GM21825 (cell line): ENCODE measurements at regions not wholly inside any gene's neighbourhood (a gene's known extent, or its start where the extent isn't known, plus 50 kb on each side); places are given as distances from the start of the nearest gene placed in this dataset.
"Not testable (repeated sequence)": the region's sequence is repeated elsewhere in the genome, so short reads cannot be mapped to it uniquely, and the experiment has no call there.

Source experiments
- ATAC-seq: cut with Tn5 transposase; IDR thresholded peaks from one replicate; pipeline ENCODE4 v1.9.1; 2021; ENCODE audit warnings: mild to moderate bottlenecking, moderate library complexity; ENCODE audit not compliant: unreplicated experiment

DNA sequence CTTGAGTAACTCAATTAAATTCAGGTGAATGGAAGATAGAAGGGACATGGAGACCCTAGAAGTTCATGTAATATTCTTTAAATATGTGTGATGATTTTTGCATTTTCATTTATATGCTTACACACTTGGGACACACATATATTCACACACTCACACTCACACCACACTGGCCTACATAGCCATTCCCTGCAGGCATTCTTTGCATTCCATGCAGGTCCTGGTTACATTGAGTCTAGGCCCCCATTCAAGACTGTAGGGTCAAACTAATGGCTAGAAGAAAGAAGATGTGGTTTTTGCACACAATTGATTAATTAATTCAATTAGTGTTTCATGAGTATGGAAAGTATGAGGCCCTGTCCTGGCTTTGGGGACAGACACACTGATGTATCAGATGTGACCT is 249.4 kb downstream of the HNMT start:
- ATAC-seq: no peak

DNA sequence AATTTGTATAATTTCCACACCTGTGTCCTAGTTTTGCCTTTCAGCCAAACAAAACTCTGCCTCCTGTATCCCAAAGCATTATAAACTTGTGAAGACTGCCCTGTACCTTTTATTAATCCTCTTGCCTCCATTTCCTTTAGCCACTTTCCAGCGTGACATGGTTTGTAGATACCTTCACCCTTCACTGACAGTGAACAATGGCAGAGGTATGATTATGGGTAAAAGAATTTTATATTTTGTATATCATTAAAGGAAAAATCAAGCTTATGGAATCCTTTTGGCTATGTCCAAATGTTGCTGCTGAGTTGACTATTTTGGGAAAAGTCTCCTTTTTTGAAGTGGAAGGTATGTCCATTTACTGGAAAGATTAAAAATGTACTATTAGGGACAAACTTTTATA is 251.7 kb downstream of the HNMT start:
- ATAC-seq: no peak

DNA sequence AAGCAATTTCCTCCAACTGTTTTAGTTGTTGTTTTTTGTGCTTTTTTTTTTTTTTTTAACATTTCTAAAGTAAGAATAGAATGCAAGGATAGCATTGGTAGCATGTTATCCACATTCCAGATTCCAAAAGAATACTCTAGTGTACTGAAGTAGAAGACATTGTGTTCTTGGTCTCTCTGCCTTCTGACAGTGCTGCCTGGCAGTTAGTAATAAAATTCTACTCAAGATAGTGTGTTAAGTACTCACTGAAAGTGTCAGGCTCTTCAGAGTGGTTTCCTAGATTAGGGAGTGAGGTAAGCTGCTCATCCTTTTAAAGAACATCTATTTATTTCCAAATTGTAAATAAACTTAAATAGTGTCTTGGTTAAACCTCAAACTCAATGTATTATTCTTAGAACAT is 253.7 kb downstream of the HNMT start:
- no peak for ATAC-seq

DNA sequence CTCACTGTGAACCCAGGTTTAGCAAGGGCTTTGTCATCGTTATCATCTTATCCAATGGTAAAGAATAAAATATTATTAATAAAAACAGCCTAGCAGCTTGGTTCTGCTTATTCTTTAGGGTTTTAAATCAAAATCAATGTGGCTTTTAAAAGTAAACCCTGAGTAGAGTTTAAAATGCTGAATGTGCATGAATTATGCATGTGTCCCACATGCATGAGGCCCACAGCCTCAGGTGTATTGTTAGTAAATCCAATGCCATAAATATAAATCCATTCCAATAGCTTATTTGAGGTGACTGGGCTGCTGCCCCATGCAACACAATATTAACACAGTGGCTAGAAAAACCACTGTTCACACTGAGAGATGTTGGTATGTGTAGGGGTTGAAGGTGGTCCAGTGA is 254.1 kb downstream of the HNMT start:
- ATAC-seq: no peak

DNA sequence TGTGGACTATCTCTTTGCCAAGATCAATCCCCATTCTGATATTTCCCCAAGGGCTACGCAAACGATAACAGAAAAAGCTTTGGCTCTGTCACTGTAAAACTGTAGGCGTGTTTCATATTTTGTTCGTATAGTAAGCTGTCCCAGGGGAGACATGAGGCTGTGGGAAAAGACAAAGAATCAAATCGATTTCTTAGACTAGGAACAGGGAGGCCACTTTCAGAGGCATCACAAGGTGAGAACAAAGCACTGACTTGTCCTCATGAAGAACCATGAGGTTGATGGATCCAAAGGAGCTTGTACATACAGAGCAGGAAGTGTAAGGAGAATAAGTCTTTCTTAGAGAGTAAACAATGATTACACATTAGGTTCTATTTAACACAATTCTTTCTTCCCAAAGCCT is 255.7 kb downstream of the HNMT start:
- ATAC-seq: no peak

DNA sequence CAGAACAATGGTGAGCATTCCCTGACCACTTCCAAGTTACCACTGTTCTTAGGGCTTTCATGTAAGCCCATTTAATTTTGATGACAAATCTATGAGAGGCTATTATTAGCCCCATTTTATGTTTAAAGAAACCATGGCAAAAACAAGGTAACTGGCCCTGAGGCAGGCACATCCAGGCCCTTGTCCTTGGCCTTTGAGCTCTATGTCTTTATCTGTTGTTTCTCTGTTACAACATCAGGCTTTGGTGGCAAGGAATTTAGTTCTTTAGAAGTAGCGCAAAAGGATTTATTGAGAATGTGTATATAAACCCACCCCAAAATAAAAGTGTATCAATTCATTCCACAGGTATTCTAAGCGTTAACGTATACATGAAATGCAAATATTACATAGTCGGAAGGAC is 257.1 kb downstream of the HNMT start:
- ATAC-seq: no peak

DNA sequence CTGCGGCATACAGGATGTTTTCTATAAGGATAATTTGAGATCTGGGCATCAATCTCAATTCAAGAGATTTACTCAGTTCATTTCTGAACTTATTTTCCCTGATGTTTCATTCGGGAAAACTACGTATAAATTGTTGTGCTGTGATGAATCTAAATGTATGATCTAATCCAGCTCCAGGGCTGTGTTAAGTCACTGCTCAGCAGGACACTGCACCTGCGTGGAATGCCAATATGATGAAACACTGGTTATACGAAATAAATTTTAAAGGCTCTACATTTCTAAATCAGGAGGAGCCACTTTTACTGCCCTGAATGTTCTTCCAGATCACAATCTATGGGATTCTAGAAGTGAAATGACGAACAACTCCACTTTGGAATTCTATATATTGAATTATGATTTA is 259.0 kb downstream of the HNMT start:
- no peak for ATAC-seq

DNA sequence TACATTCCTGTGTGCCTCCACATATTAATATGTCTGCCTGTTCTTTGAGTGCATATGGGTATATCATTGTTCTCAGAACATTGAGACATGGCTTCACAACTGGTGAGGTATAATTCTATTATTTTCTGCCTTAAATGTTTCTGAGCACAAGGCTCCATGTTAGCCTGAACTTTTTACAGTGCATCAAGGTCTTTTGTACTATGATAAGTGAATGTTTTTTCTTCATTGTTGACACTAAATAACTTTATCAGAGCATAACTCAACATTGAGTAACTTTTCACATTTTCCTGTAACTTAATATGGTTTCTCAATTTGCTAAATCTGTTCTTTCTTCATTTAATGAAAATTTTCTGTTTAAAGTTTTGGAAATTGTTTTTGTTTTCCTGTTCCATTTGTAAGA is 262.9 kb downstream of the HNMT start:
- no peak for ATAC-seq

DNA sequence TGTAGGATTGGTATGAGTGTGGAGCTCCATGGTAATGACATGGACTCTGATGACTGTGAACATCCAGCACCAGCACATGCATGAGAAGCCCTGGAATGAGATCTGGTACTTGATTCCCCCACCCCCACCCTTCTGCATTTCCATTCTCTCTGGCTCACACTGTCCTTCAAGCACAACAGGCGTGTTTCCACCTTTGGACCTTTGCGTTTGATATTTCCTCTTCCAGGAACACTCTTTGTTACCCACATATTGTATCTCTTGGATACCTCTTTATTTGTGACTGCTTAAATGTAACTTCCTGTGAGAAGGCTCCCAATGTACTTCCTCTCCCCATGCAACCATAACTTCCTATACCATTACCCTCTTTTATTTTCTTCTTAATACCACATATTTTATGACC is 263.8 kb downstream of the HNMT start:
- no peak for ATAC-seq

DNA sequence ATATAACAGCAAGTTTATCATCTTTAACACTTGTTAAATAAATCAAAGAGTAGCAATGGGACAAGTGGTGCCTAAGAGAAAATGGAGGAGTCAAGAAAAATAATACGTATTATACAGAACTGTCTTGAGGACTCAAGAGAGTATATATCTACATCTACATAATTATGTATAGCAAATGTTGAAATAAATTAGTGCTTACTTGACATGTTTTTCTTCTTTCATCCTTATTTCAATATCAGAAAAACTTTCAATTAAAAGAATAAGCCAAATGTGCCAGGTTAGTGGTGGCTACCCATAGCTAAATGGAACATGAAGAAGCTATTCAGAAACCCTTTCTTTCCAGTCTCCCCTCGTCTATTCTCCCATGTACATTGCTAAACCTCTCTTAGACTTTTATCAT is 267.3 kb upstream of the SPOPL start:
- no peak for ATAC-seq

DNA sequence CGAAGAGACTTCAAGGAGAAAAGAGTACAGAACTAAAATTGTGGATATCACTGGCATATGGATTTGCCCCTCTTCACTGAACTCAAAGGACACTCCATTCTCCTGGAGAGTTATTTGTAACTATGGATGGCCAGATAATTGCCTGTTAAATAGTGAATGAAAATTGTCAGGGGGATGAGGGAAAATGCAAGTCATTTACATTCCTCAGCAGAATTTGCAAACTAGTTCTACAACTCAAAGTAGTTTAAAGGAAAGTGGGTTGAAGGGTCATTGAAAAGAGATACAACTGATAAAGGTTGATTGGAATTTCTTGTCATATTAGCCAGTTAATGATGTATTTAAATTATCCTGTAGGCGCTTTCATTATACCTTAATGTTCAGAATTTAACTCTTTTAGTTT is 266.5 kb upstream of the SPOPL start:
- ATAC-seq: no peak

DNA sequence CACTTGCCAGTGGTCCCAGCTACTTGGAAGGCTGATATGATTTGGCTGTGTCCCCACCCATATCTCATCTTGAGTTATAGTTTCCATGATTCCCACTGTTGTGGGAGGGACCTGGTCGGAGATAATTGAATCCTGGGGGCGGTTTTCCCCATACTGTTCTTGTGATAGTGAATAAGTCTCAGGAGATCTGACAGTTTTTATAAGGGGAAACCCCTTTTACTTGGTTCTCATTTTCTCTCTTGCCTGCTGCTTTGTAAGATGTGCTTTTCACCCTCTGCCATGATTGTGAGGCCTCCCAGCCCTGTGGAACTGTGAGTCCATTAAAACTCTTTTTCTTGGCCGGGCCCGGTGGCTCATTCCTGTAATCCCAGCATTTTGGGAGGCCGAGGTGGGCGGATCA is 265.4 kb upstream of the SPOPL start:
- no peak for ATAC-seq

DNA sequence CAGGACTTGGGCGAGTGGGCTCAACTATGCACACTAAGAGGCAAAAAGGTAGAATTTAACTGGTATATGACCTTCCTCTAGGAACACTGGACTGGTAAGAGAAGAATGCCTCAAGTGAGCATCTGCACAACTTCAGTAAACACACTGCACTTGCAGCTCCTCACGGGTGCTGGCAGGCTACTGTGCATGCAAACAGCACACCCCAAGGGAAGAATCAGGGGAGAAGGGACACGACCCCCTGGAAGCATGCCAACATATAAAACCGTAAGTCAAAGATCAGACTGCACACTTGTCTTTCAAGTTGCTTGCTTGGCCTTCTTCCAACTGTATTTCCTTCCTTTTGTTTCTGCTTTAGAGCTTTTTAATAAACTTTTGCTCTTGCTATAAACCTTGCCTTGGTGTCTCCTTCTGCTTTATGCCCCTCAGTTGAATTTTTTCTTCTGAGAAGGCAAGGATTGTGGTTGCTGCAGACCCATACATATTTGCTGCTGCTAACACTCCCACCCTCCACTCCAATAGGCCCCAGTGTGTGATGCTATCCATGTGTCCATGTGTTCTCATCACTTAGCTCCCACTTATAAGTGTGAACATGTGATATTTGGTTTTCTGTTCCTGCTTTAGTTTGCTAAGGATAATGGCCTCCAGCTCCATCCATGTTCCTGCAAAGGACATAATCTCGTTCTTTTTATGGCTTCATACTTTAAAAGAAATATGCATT is 263.7 kb upstream of the SPOPL start:
- ATAC-seq: no peak

DNA sequence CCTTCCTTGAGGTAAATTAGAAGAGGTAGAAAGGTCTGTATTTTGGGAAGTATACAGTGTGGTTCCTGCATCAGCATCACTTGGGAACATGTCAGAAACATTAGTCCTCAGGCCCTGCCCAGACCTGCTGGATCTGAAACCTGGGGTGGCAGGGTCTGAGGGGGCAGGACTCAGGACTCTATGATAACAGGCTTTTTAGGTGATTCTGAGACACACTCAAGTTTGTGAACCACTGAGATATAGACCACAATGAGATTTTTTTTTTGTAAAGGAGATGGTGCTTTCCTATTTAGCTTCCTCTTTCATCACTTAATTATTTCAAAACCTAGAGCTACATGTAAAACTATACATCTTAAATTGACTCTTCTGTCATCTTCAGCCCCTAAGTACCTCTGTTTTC is 262.7 kb upstream of the SPOPL start:
- no peak for ATAC-seq

DNA sequence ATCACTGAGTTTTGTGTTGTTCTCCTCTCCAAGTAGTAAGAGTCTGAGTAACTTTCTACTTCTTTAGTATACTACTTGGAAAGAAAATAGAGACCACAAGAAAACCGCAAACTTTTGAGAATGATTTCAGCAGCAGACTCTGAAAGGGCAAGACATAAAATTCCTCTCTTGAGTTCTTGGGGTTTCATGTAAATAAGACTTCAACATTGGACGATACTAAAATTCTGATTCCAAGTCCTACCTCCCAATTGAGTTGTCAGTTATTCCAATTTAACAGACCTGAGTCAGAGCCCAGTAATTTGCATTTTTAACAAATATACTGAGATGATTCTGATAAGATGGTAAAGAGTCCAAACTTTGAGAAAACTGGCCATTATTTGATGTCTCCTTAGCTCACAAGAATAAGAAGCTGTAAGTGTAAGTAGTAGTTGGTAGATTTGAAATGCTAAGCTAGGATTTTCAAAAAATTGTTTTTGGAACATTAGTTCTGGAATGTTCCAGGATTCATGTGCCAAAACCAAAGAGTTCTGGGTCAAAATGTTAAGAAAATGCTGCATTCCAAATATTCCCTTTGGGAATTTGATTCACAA is 261.6 kb upstream of the SPOPL start:
- ATAC-seq: no peak

DNA sequence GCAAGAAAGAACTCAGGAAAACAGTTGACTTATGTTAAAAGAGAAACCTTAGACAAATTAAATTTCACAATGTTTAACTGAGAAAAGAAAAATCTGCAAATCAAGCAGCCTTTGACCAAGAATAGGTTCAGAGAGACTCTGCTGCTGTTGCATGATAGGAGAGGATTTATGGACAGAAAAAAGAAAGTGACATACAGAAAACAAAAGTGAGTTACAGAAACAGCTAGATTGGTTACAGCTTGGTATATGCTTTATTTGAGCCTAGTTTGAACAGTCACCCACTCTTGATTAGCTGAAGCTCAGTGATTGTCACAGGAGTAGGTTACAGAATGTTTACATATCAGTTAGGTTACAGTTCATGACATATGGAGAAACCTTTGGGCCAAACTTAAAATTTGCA is 258.2 kb upstream of the SPOPL start:
- ATAC-seq: no peak

DNA sequence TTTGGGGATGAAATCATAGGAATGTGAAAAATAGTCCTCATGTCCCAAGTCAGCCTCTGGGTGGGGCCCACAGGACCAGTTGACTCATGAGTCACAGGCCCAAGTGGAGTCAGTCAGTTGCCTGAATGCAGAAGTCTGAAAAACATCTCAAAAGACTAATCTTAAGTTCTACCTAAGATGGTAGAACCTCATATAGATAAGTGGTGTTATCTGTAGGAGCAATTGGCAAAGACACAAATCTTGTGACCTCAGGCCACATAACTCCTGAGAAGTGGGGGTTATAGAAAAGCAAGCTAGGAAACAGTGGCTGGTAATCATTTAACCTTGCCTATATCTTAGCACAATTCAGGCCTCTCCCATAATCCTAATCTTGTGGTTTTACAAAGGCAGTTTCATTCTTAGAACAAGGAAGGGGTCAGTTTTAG is 257.1 kb upstream of the SPOPL start:
- ATAC-seq: no peak

DNA sequence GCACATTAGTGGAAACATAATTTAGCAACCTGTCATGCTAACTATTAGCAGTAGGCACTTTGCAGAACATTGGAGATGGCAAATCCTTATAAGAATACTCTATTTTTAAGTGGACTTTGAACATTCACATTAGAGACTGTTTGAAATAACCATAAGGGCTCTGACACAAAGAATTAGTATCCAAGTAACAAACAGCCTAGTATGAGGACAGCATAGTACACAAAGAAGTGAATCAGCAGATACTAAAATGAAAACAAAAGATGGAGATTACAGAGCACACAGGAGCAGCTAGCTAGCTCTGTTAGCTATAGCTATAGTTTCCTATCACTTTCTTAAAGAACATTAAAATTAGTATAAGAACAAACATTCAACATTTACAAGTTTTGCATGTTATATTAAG is 256.3 kb upstream of the SPOPL start:
- ATAC-seq: no peak

DNA sequence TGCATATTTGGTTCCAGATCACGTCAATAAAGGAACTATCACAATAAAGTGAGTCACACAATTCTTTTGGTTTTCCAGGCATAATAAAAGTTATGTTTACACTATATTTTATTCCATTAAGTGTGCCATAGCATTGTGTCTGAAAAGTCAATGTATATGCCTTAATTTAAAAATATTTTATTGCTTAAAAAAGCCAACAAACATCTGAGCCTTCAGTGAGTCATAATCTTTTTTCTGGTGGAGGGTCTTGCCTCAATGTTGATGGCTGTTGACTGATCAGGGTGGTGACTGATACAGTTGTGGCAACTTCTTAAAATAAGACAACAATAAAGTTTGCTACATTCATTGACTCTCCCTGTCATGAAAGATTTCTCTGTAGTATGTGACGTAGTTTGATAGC is 254.3 kb upstream of the SPOPL start:
- no peak for ATAC-seq

DNA sequence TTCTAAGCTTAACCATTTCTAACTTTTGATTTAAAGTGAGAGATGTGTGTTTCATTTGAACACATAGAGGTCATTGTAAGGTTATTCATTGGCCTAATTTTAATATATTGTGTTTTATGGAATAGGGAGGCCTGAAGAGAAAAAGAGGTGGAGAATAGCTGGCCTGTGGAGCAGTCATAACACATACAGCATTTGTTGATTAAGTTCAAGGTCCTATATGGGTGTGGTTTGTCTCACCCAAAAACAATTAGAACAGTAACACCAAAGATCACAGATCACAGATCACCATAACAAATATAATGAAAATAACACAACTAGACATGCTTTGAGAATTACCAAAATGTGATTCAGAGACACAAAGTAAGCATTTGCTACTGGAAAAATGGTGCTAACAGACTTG is 252.4 kb upstream of the SPOPL start:
- no peak for ATAC-seq

DNA sequence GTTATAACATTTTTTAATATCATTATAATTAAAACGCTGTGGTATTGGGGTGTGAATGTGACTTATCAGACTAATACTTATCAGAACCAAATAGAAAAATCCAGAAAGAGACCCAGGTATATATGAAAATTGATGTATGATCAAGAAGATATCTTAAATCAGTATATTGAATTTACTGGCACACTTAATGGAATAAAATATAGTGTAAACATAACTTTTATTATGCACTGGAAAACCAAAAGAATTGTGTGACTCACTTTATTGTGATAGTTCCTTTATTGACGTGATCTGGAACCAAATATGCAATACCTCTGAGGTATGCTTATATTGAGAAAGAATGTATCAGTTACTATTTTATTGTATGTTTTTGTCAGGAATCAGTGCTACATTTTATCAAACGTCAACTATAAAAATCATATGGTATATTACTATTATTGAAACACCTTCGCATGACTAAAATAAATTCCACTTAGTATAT is 250.7 kb upstream of the SPOPL start:
- not testable (repeated sequence) for ATAC-seq

DNA sequence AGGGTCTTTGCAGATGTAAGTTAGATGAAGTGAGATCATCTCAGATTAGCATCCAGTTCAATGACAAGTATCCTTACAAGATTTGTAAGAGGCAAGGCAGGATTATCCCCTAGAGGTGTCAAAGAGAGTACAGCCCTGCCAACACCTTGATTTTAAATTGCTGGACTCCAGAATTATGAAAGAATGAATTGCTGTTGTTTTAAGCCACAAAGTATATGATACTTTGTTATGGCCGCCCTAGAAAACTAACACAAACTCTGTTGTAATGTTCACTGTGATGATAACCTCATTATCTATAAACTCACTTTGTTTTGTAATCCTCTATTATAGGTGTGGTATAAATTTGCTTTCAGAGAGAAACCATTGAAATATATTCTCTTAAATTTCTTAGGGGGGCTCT is 249.0 kb upstream of the SPOPL start:
- ATAC-seq: no peak

DNA sequence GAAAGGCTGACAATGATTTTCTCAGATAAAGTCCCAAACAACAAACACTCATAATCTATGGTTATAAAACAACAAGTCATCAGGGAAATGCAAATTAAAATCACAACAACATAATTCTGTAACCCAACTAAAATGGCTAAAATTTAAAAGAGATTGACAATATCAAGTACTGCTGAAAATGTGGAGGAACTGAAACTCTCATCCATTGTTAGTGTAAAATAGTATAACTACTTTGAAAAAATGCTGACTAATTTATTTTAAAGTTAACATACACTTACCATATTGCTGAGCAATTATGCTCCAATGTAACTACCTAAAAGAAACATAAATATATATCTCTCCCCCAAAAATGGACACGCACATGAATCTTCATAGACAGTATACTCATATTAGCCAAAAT is 245.9 kb upstream of the SPOPL start:
- ATAC-seq: no peak
